Endothelial cell of umbilical vein (primary cell): ENCODE measurements at regions not wholly inside any gene's neighbourhood (a gene's known extent, or its start where the extent isn't known, plus 50 kb on each side); places are given as distances from the start of the nearest gene placed in this dataset.

Experiments
- BruUV-seq: library from RNA; stranded (reverse); fragments of 400-500 nt; replicated peaks from 2 replicates; lab custom pipeline; 2021; lab: Mats Ljungman, UMichigan
- CTCF ChIA-PET: fragments of 300-600, 350-600 bp; sonication (Branson Sonifier 250); formaldehyde crosslinking; loops from one replicate; lab custom pipeline; 2021; ENCODE audit warnings: antibody characterized with exemption, inconsistent platforms; lab: Charles Lee
- POLR2A ChIA-PET: fragments of 300-600, 350-600 bp; sonication (Branson Sonifier 250); formaldehyde crosslinking; loops from one replicate; lab custom pipeline; 2021; ENCODE audit warnings: antibody characterized with exemption, inconsistent platforms; lab: Charles Lee
- DNase-seq: peaks from one replicate; pipeline ENCODE4 v3.0.0-alpha.2; 2011; ENCODE audit warnings: low read depth, low spot score
- FAIRE-seq: peaks from 2 replicates; lab custom pipeline; 2011; peaks lifted over from hg19 to GRCh38; lab: Jason Lieb, UNC
- H2AFZ ChIP-seq: 2 replicates; pipeline ENCODE4 v1.6.0; 2012; ENCODE audit warnings: low read depth, low read length, control low read depth, inconsistent platforms
- H3K27ac ChIP-seq: 2 replicates; pipeline ENCODE4 v1.5.1; 2011; ENCODE audit warnings: low read depth, mild to moderate bottlenecking, control low read depth, low read length, moderate library complexity; ENCODE audit not compliant: insufficient read depth
- H3K27me3 ChIP-seq, 2 experiments: 2 replicates each; pipeline versions ENCODE4 v1.6.0 to v1.6.1; 2011; ENCODE audit warnings: low read length in 2 of 2, mixed read lengths in 1 of 2; ENCODE audit not compliant: control insufficient read depth in 2 of 2, insufficient read depth in 2 of 2
- H3K36me3 ChIP-seq, 2 experiments: 2 replicates in 1 of 2; 3 replicates in 1 of 2; pipeline ENCODE4 v1.5.1; 2011; ENCODE audit warnings: low read length in 2 of 2, mild to moderate bottlenecking in 1 of 2, moderate library complexity in 1 of 2; ENCODE audit not compliant: control insufficient read depth in 2 of 2, insufficient read depth in 2 of 2; ENCODE audit errors: extremely low read depth in 1 of 2
- H3K4me1 ChIP-seq: 3 replicates; pipeline ENCODE4 v1.5.1; 2011; ENCODE audit warnings: mild to moderate bottlenecking, low read length; ENCODE audit not compliant: control insufficient read depth, insufficient read depth; ENCODE audit errors: extremely low read depth
- H3K4me2 ChIP-seq: 2 replicates; pipeline ENCODE4 v1.6.1; 2011; ENCODE audit warnings: low read length, control low read depth, mixed read lengths; ENCODE audit not compliant: insufficient read depth
- H3K4me3 ChIP-seq, 3 experiments: fragments of 200-600 bp in 1 of 3; sonication (generic), shearing (Covaris generic) in 1 of 3; replicated peaks in 1 of 3; 2 replicates each; pipeline ENCODE4 v1.5.1; 2011 to 2016; ENCODE audit warnings: control low read depth in 3 of 3, low read length in 3 of 3, mild to moderate bottlenecking in 2 of 3, inconsistent platforms in 1 of 3, low read depth in 1 of 3, moderate library complexity in 1 of 3; ENCODE audit not compliant: insufficient read depth in 1 of 3
- H3K79me2 ChIP-seq: 2 replicates; pipeline ENCODE4 v1.6.0; 2012; ENCODE audit warnings: low read length, inconsistent platforms; ENCODE audit not compliant: control insufficient read depth, insufficient read depth
- H3K9ac ChIP-seq: replicated peaks from 2 replicates; pipeline ENCODE3; 2011; ENCODE audit warnings: low read length, control low read depth; ENCODE audit not compliant: insufficient read depth; ENCODE audit errors: extremely low read depth
- H3K9me1 ChIP-seq: replicated peaks from 3 replicates; pipeline ENCODE4 v1.6.0; 2011; ENCODE audit warnings: mild to moderate bottlenecking, low read length; ENCODE audit not compliant: control insufficient read depth, insufficient read depth; ENCODE audit errors: extremely low read depth
- H3K9me3 ChIP-seq: replicated peaks from 2 replicates; pipeline ENCODE4 v1.5.1; 2012; ENCODE audit warnings: low read length, inconsistent platforms; ENCODE audit not compliant: control insufficient read depth, insufficient read depth
- H4K20me1 ChIP-seq: replicated peaks from 2 replicates; pipeline ENCODE3; 2011; ENCODE audit warnings: mild to moderate bottlenecking, low read length; ENCODE audit not compliant: control insufficient read depth, insufficient read depth; ENCODE audit errors: extremely low read depth
- EZH2 ChIP-seq: IDR thresholded peaks from 2 replicates; pipeline ENCODE4 v1.6.1; 2012; ENCODE audit warnings: borderline replicate concordance, low read depth, mild to moderate bottlenecking, moderate library complexity, low read length, inconsistent platforms; ENCODE audit not compliant: severe bottlenecking
- FOS ChIP-seq: IDR thresholded peaks from 2 replicates; pipeline ENCODE4 v1.6.1; 2011; ENCODE audit warnings: mild to moderate bottlenecking, low read length, moderate library complexity, borderline replicate concordance; ENCODE audit not compliant: insufficient read depth
- GATA2 ChIP-seq: IDR thresholded peaks from 2 replicates; pipeline ENCODE4 v1.7.0; 2011; ENCODE audit warnings: low read depth, mild to moderate bottlenecking, moderate library complexity, mixed read lengths, low read length; ENCODE audit not compliant: insufficient read length, insufficient read depth
- JUN ChIP-seq: IDR thresholded peaks from 2 replicates; pipeline ENCODE4 v1.6.1; 2011; ENCODE audit warnings: borderline replicate concordance, low read depth; ENCODE audit not compliant: insufficient read length, insufficient read depth
- MAX ChIP-seq: IDR thresholded peaks from 2 replicates; pipeline ENCODE4 v1.6.1; 2011; ENCODE audit not compliant: insufficient read depth, insufficient read length
- MYC ChIP-seq: IDR thresholded peaks from one replicate; pipeline ENCODE4 v1.6.1; 2011; ENCODE audit warnings: mild to moderate bottlenecking, low read depth, low read length
- POLR2A ChIP-seq: IDR thresholded peaks from 2 replicates; pipeline ENCODE4 v1.6.1; 2012; ENCODE audit warnings: low read depth, mild to moderate bottlenecking, control low read depth, low read length
- POLR2AphosphoS5 ChIP-seq: IDR thresholded peaks from 2 replicates; pipeline ENCODE4 v1.6.1; 2012; ENCODE audit warnings: low read depth, mild to moderate bottlenecking, control low read depth, low read length, moderate library complexity; ENCODE audit not compliant: insufficient read depth
- dilution Hi-C: fragments of 300-500 bp; cut with MboI; formaldehyde crosslinking; loops from one replicate; pipeline ENCODE4 v1.15.0; 2019; ENCODE audit warnings: low sequenced_read_pairs; ENCODE audit not compliant: extremely low pct_ligation_motif_present
- intact Hi-C: fragments of 100-400 bp; cut with micrococcal nuclease; formaldehyde crosslinking; loops from one replicate; pipeline ENCODE4 v1.10.0; 2022
- TF ChIP-seq, protein P1 (sequence below), 2 donors: IDR thresholded peaks; 1 replicate in 1 of 2; 2 replicates in 1 of 2; pipeline ENCODE4 v1.5.1; 2011; ENCODE audit warnings: low read length in 2 of 2, mild to moderate bottlenecking in 2 of 2, moderate library complexity in 2 of 2, control low read depth in 1 of 2, inconsistent platforms in 1 of 2, low read depth in 1 of 2; ENCODE audit not compliant: insufficient read depth in 1 of 2; ENCODE audit errors: extremely low read depth in 1 of 2

- H3K4me2 ChIP-seq, result no peak overlapping the region
- FAIRE-seq, result no peak
- H3K4me3 ChIP-seq, result no peak overlapping the region
- intact Hi-C loops (no loop called here), dilution Hi-C loops (no loop called here)
- no peak for DNase-seq
- no peaks in the 10 kb centered on the region for H3K9me1 ChIP-seq
- H3K27ac ChIP-seq, result no peak overlapping the region
- no TSS peak for BruUV-seq
- no peaks in the 10 kb centered on the region for H3K9me3 ChIP-seq
- ChIA-PET POLR2A (no interaction called here), CTCF (no interaction called here)
- no peaks in the 10 kb centered on the region for H4K20me1 ChIP-seq
- no peak overlapping the region for H3K9ac ChIP-seq
- H2AFZ ChIP-seq, result no peak overlapping the region
- no peaks in the 10 kb centered on the region for H3K27me3 ChIP-seq
- H3K79me2 ChIP-seq, result no peaks in the 10 kb centered on the region
- H3K4me1 ChIP-seq, result no peaks in the 10 kb centered on the region
- TF ChIP-seq GATA2 (no peak), JUN (no peak), POLR2AphosphoS5 (no peak), POLR2A (no peak), EZH2 (no peak)
- TF ChIP-seq, protein P1, sequence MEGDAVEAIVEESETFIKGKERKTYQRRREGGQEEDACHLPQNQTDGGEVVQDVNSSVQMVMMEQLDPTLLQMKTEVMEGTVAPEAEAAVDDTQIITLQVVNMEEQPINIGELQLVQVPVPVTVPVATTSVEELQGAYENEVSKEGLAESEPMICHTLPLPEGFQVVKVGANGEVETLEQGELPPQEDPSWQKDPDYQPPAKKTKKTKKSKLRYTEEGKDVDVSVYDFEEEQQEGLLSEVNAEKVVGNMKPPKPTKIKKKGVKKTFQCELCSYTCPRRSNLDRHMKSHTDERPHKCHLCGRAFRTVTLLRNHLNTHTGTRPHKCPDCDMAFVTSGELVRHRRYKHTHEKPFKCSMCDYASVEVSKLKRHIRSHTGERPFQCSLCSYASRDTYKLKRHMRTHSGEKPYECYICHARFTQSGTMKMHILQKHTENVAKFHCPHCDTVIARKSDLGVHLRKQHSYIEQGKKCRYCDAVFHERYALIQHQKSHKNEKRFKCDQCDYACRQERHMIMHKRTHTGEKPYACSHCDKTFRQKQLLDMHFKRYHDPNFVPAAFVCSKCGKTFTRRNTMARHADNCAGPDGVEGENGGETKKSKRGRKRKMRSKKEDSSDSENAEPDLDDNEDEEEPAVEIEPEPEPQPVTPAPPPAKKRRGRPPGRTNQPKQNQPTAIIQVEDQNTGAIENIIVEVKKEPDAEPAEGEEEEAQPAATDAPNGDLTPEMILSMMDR (IDR thresholded peaks at IDR 0.05; ENCODE audit: extremely low read depth in 1 of 2, insufficient read depth in 1 of 2, low read depth in 1 of 2, low read length in 2 of 2), result no peak
- no peaks in the 10 kb centered on the region for H3K36me3 ChIP-seq
Measured at GRCh38 chr3:180316321-180316720, 279.6 kb upstream of the PEX5L start.

GRCh38 chr3:180319461-180319860, 282.5 kb upstream of the TTC14 start:
- Histone ChIP-seq H3K9ac (no peak overlapping the region), H3K27me3 (no peaks in the 10 kb centered on the region), H3K4me3 (no peak overlapping the region), H3K9me3 (no peaks in the 10 kb centered on the region), H3K27ac (no peak overlapping the region), H3K4me2 (no peak overlapping the region), H3K9me1 (no peaks in the 10 kb centered on the region), H4K20me1 (no peaks in the 10 kb centered on the region), H3K36me3 (no peaks in the 10 kb centered on the region), H3K4me1 (no peaks in the 10 kb centered on the region), H2AFZ (no peak overlapping the region), H3K79me2 (no peaks in the 10 kb centered on the region)
- no peak for FAIRE-seq
- DNase-seq, result no peak
- CTCF ChIA-PET, result no interaction called here
- no peak for TF ChIP-seq MAX
- TF ChIP-seq, protein P1 (IDR thresholded peaks at IDR 0.05; ENCODE audit: extremely low read depth in 1 of 2, insufficient read depth in 1 of 2, low read depth in 1 of 2, low read length in 2 of 2), result no peak
- TF ChIP-seq POLR2A, result no peak
- TF ChIP-seq POLR2AphosphoS5, result no peak
- TF ChIP-seq JUN, result no peak
- TF ChIP-seq FOS, result no peak
- no peak for TF ChIP-seq EZH2
- no peak for TF ChIP-seq GATA2
- TF ChIP-seq MYC, result no peak
- intact Hi-C loops, result no loop called here
- POLR2A ChIA-PET, result no interaction called here
- dilution Hi-C loops, result no loop called here
- BruUV-seq, result no TSS peak
